GM23248 (cell line): ENCODE measurements at regions not wholly inside any gene's neighbourhood (a gene's known extent, or its start where the extent isn't known, plus 50 kb on each side); places are given as distances from the start of the nearest gene placed in this dataset.

Experiments used
- EZH2 ChIP-seq: fragments of 200-600 bp; sonication (generic); IDR thresholded peaks from 2 replicates; pipeline ENCODE4 v1.6.1; 2018; ENCODE audit warnings: antibody characterized with exemption, mild to moderate bottlenecking; ENCODE audit not compliant: insufficient read depth, poor library complexity, severe bottlenecking
- EZH2phosphoT487 ChIP-seq: fragments of 200-600 bp; sonication (generic); IDR thresholded peaks from 2 replicates; pipeline ENCODE4 v1.6.1; 2018; ENCODE audit warnings: antibody characterized with exemption, moderate library complexity, mild to moderate bottlenecking, low read depth; ENCODE audit not compliant: insufficient read depth

- TF ChIP-seq EZH2 (no peak), EZH2phosphoT487 (no peak)
These were observed 105.9 kb upstream of the PIAS1 start for GRCh38 chr15:67948215-67948614.
